ENCODE measurements at regions not wholly inside any gene's neighbourhood (a gene's known extent, or its start where the extent isn't known, plus 50 kb on each side); places are given as distances from the start of the nearest gene placed in this dataset.

DNA sequence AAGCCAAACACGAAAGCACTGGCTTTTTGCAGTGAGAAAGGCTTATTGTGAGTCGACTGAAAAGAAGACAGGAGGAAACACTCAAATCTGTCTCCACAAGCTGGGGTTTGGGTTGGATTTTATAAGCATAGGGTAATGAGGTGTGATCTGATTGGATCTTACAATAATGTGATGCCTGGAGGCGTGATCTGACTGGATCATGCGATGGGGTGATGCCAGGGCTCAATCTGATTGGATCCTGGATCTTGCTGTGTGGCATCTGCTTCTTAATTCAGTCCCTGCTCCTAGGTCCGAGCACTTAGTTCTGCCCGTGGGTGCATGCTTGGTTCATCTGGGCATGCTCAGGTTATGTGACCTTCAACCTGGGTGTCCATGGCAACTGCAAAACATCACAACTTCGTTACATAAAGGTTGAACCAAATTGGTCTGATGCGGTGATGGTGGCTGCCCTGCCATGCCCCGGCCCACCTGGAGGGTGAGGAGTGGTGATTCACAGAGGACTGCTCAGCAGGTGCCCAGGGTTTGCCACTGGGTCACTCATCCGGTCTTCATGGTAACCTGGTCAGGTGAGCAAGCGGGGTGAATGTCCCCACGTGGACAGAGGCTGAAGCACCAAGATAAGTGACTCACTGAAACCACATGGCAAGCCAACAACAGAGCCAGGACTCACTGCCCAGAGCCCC is 111.0 kb downstream of the KCNF1 start:
- Mint-ChIP-seq H3K27me3 (ENCODE audit: insufficient read depth) (peaks cover 48% of the 10 kb centered on the region), H3K4me1 (ENCODE audit: low read depth) (no peaks in the 10 kb centered on the region), H3K36me3 (ENCODE audit: low read depth) (no peaks in the 10 kb centered on the region), H3K4me3 (no peak overlapping the region), H3K9me3 (no peaks in the 10 kb centered on the region), H3K27ac (no peak overlapping the region)
- TF ChIP-seq, protein P1, sequence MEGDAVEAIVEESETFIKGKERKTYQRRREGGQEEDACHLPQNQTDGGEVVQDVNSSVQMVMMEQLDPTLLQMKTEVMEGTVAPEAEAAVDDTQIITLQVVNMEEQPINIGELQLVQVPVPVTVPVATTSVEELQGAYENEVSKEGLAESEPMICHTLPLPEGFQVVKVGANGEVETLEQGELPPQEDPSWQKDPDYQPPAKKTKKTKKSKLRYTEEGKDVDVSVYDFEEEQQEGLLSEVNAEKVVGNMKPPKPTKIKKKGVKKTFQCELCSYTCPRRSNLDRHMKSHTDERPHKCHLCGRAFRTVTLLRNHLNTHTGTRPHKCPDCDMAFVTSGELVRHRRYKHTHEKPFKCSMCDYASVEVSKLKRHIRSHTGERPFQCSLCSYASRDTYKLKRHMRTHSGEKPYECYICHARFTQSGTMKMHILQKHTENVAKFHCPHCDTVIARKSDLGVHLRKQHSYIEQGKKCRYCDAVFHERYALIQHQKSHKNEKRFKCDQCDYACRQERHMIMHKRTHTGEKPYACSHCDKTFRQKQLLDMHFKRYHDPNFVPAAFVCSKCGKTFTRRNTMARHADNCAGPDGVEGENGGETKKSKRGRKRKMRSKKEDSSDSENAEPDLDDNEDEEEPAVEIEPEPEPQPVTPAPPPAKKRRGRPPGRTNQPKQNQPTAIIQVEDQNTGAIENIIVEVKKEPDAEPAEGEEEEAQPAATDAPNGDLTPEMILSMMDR (IDR thresholded peaks at IDR 0.05): no peak
- no peak for DNase-seq

DNA sequence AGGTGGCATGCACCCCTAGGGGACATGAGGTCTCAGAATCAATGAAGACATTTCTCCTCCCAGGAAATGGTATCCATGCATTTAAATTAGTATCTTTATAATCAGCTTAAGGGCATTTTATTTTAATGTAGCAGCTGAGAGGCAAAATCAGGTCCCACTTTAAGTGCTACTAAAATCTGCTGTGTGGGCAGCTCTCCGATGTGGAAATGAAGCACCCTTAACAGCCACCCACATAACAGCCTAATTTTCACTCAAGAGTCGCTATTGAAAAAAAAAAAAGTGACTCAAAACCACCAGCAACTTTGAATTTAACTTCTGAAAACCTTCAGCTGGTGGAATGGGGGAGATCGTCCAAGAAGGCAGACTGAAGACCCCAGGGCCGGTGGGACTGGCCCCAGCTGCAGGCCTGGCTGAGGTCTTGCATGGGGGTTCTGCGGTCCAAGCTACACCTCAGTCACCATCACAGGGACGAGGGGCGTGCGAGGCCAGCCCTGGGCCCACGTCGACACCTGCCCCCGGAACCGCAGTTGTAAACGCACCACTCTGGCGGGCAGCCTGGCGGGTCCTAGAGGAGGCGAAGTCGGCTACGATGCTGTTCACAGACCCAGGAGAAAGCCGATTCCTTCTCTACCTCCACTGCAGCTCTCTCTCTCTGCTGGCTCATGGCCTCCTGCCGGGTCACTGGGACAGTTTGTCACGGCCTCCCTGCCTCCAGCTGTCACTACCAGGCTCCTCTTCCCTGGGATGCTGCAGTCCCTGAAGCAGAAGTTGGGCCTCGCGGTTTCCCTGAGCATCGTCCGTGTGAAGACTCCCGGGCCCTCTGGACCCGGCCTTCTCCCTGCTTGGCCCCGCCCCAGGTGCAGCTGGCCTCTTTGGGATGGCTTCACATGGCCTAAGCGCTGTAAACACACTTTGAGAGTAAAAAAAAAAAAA is 111.9 kb downstream of the KCNF1 start:
- no peak for DNase-seq
- Mint-ChIP-seq H3K27me3 (ENCODE audit: insufficient read depth) (peaks cover 47% of the 10 kb centered on the region), H3K9me3 (no peaks in the 10 kb centered on the region), H3K36me3 (ENCODE audit: low read depth) (no peaks in the 10 kb centered on the region), H3K4me1 (ENCODE audit: low read depth) (no peaks in the 10 kb centered on the region), H3K27ac (no peak overlapping the region), H3K4me3 (no peak overlapping the region)
- TF ChIP-seq, protein P1 (IDR thresholded peaks at IDR 0.05): no peak

DNA sequence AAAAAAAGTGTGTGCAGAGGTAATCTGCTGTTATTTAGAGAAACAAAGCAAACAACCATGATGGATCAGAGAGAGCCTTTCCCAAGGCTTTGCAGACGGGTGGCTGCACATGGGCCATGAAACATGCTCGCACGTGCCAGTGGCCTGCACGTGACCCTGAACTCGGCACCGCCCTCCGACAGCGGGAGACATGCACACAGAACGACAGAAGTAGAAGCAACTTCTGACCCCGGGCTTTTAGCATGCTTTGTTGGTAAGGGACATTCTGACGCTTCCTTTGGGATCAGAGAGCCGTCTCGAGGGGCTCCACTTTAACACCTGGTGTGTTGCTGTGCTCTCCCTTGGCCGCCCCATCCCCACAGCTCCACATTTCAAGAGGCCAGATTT is 112.5 kb downstream of the KCNF1 start:
- Mint-ChIP-seq H3K4me3 (no peak overlapping the region), H3K9me3 (no peaks in the 10 kb centered on the region), H3K27ac (no peak overlapping the region), H3K4me1 (ENCODE audit: low read depth) (no peaks in the 10 kb centered on the region), H3K27me3 (ENCODE audit: insufficient read depth) (peaks cover 44% of the 10 kb centered on the region), H3K36me3 (ENCODE audit: low read depth) (no peaks in the 10 kb centered on the region)
- DNase-seq: no peak
- TF ChIP-seq, protein P1 (IDR thresholded peaks at IDR 0.05): no peak

DNA sequence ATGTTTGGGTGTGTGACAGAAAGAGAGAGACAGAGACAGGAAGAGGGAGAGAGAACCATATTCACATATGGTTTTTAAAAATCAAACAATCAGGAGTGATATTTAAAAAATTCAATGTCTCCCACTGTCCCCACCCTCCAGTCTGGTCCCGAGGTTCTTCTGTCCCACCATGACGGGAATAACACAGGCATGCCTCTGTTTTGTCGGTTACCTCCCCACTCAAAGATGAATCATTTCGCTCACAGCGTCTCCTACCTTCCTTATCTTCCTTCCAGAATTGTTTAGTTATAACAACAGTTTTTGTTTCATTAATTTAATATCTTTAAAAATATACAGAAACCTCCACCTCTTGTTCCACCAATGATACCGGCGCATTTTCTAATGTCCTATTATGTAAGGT is 113.0 kb downstream of the KCNF1 start:
- no peaks in the 10 kb centered on the region for H3K4me1 Mint-ChIP-seq (ENCODE audit: low read depth)
- no peaks in the 10 kb centered on the region for H3K36me3 Mint-ChIP-seq (ENCODE audit: low read depth)
- H3K9me3 Mint-ChIP-seq: no peaks in the 10 kb centered on the region
- H3K27me3 Mint-ChIP-seq (ENCODE audit: insufficient read depth): peaks cover 40% of the 10 kb centered on the region
- H3K27ac Mint-ChIP-seq: no peak overlapping the region
- TF ChIP-seq, protein P1 (IDR thresholded peaks at IDR 0.05): no peak
- DNase-seq: no peak
- H3K4me3 Mint-ChIP-seq: no peak overlapping the region

GRCh38 chr2:11026286-11026921 is 114.7 kb downstream of the KCNF1 start:
- DNase-seq: no peak
- Mint-ChIP-seq H3K27ac (no peak overlapping the region), H3K9me3 (no peaks in the 10 kb centered on the region), H3K27me3 (ENCODE audit: insufficient read depth) (peaks cover 34% of the 10 kb centered on the region), H3K36me3 (ENCODE audit: low read depth) (no peaks in the 10 kb centered on the region), H3K4me3 (no peak overlapping the region), H3K4me1 (ENCODE audit: low read depth) (no peaks in the 10 kb centered on the region)
- TF ChIP-seq, protein P1 (IDR thresholded peaks at IDR 0.05): no peak
